ENCODE measurements at regions not wholly inside any gene's neighbourhood (a gene's known extent, or its start where the extent isn't known, plus 50 kb on each side); places are given as distances from the start of the nearest gene placed in this dataset.

GRCh38 chr15:87763837-87764236, 492.7 kb downstream of the NTRK3 start:
- TF ChIP-seq POLR2A (IDR thresholded peaks at IDR 0.05; ENCODE audit: low read depth, low read length) (no peak), POLR2AphosphoS5 (IDR thresholded peaks at IDR 0.05; ENCODE audit: low read depth, low read length) (no peak), SPI1 (IDR thresholded peaks at IDR 0.05; ENCODE audit: low read depth, low read length) (no peak)
